ENCODE measurements at regions not wholly inside any gene's neighbourhood (a gene's known extent, or its start where the extent isn't known, plus 50 kb on each side); places are given as distances from the start of the nearest gene placed in this dataset.

DNA sequence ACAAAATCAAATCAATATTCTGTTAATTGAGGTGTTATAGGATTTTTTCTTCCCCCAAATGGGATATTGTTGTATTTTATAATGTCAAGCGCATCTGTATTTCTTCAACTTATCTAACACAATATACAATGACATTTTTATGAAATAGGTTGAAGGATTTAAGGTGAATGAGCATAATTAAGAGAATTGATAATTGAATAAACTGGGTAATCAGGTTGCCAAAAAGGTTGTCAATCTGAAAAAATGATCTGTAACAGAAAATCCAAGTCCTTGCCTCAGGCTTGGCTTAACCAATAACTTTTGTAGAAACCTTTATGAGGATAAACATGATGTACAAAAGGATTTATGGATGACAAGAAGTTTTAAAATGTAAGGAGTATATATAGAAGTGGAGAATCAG, 1101.7 kb upstream of the EYS start:
- intact Hi-C loops (cut with DNase I) = no loop called here
- ATAC-seq (no peak), DNase-seq (ENCODE audit: low spot score) (no peak)

DNA sequence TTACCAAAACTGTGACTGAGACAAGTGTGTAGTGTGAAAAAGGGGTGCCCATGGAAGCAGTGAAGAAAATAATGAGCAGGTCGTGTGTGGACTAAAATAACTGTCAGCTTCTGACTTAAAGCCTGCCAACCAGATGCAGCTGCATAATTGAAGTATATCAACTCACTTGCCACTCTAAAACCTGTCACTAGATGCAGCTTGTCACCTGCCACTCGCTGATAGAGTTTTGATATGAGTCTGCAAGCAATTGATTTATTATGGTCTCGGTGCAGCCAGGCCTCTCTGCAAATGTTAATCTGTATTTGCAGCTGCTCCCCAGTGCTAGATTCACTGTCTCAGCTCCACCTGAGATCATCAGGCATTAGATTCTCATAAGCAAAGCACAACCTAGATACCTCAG, 1090.0 kb upstream of the EYS start:
- DNase-seq (ENCODE audit: low spot score) (no peak), ATAC-seq (no peak)
- intact Hi-C loops (cut with DNase I) = no loop called here

DNA sequence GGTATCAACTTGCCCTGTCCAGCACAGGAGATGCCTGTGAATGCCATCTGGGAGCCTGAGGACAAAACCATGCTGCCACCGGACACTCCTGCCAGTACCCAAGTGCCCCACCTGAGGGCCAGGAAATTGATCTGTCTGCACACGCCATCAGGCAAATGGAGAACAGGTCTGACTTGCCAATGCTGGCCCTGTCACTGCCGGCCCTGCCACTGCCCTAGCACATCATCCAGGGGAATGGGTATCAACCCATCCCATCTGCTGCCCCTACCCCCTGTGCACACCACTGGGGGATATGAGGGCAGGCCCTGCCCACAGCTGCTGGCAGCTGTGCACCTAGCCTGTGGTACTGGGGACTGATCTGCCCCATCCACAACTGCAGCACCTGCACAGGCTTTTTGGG, 1081.6 kb upstream of the EYS start:
- intact Hi-C loops (cut with DNase I) = no loop called here
- DNase-seq (ENCODE audit: low spot score) (no peak), ATAC-seq (no peak)

DNA sequence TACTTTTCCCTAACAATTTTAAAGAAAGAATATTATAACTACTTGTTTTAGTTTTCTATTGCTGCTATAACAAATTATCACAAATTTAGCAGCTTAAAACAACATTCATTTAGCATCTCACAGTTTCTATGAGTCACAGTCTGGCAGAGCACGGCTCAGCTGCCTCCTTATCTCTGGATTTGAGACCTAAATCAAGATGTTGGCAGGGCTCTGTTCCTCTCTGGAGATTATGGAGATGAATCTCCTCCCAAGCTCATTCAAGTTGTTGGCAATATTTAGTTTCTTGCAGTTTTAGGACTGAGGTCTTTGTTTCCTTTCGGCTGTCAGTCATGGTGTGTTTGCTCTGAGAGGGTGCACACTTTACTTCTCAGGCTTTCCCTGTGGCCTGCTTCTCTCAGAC, 1065.8 kb upstream of the EYS start:
- DNase-seq (ENCODE audit: low spot score) (no peak), ATAC-seq (no peak)
- intact Hi-C loops (cut with DNase I) = no loop called here

DNA sequence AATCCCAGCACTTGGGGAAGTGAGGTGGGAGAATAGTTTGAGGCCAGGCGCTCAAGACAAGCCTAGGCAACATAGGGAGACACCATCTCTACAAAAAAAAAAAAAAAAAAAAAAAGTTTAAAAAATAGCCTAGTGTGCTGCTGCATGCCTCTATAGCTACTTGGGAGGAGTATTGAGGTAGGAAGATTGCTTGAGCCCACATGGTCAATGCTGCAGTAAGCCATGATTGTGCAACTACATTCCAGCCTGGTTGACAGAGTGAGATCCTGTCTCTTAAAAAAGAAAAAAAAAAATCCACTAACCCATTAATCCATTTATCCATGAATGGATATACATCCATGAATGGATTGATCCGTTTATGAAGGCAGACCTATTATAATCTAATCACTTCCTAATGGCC, 1064.6 kb upstream of the EYS start:
- ATAC-seq = no peak
- no peak for DNase-seq (ENCODE audit: low spot score)
- intact Hi-C loops (cut with DNase I) = no loop called here

DNA sequence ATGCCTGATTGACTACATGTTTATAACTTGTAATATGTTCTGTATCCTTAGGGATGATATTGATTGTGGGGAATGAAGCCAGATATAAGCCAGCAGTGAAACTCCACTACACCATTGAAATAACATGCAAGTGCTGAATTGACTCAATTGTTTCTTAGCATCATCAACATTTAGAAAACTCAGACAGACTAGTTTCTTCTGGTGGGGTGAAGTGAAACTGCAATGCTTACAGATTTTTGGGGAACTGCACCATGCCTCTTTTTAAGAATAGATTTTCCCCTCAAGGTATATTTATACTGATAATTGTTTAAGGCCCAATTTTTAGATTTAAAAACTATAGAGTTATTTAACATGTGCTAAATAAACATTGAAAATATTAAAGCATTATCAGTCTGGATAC, 1044.6 kb upstream of the EYS start:
- intact Hi-C loops (cut with DNase I) = no loop called here
- no peak for ATAC-seq
- DNase-seq (ENCODE audit: low spot score) = no peak

DNA sequence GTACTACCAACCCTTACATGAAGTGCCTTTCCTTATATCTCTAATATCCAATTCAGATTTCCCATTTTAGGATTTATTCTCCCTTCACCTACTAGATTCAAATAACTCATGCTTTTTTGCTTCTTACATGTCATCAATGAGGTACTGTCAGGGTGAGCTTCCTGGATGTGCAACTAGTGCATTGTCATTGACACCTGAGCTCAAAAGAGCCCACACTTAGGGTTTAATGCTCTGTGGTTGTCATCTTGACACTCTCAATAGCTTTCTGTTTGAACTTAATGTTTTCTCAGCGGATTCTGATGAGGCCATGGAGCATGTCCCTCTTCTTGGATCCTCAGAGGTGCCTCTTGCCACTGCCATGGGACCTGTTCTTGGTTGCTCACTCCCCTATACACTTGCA, 1033.3 kb upstream of the EYS start:
- DNase-seq (ENCODE audit: low spot score) (no peak), ATAC-seq (no peak)

DNA sequence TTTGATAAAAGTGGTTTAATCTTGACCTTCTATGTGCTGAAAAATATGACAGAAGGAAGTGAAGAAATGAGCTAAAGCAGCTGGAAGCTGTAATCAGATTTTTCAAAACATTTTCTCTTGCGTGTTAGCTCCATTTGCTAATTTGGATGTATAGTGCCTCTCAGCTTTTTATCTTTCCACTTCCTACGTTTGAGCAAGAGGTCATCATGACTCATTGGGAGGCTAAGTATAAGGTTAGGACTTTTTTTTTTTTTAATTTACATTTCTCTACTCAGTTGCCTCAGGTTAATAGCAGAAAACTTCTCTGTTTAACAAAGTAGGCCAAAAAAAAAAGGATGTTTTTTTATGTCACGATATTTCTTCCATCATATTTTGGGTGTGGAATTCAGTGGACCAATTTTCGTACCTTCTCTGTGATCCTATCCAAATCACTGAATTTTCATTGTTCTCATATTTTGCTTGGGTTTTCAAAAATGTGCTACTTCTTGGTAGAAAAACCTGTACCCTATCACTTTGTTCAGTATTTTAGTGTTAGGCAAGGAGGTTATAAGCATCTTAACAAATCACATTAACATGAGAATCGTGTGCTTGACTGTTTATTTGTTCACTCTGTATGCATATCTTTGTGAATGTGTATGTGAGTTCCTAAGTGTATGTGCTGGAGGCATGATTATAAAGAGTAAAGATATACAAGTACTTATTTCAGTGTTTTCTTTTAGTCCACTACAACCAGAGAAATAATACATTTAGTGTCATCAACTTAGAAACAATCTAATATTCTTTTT, 1028.3 kb upstream of the EYS start:
- DNase-seq (ENCODE audit: low spot score) (no peak), ATAC-seq (no peak)
- intact Hi-C loops (cut with DNase I) = no loop called here

More for the DNA sequence above, 1033.3 kb upstream of the EYS start:
- intact Hi-C loops (cut with DNase I) = no loop called here

DNA sequence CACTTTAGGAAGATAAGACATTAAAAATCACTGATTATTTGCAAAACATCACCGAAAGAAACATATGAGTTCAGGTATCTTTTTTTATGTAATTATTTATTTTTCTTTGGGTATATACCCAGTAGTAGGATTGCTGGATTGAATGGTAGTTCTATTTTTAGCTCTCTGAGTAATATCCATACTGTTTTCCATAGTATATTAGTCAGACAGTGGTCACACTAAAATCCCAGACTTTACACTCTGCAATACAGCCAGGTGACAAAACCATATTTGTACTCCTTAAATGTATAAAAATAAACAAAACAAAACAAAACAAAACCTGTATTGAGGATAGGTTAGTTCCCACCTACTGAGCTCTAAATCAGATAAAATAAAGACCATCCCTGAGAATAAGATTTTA, 1024.3 kb upstream of the EYS start:
- ATAC-seq = no peak

DNA sequence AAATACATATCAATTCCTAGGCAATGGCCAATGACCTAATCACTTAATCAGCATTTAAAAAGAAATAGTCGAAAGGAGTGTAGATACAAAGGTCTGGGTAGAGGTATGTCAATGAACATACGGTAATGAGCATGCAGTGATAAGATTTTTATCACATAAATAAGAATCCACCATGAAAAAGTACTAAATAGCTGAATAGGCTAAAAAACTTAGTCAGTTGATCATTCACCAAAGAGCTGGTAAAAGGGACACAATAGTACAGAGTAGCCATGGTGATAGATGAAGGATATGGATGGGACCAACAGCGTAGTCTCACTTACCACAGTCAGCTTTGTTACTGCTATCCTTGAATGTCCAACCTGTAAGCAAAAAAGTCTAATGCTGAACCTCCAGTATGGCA, 1018.6 kb upstream of the EYS start:
- DNase-seq (ENCODE audit: low spot score) (no peak), ATAC-seq (no peak)
- intact Hi-C loops (cut with DNase I) = no loop called here

More for the DNA sequence above, 1024.3 kb upstream of the EYS start:
- no peak for DNase-seq (ENCODE audit: low spot score)
- intact Hi-C loops (cut with DNase I) = no loop called here

DNA sequence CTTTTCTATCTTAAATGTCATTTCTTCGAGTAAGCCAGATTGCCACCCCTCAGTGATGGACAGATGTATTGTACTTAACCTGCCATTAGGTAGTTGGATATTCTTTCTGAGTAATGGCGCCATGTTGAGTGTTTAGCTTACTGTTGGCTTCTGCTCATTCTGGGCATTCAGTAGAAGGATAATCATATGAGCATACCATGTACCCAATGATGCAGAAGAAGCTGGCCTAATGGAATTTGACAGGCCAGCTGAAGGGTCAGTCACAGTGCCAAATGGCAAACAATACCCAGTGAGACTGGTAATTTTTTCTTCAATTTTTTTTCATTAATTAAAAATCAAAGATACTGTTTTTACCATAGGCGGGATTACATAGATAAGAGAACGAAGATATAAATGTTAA, 1010.8 kb upstream of the EYS start:
- no peak for ATAC-seq
- intact Hi-C loops (cut with DNase I) = no loop called here
- DNase-seq (ENCODE audit: low spot score) = no peak

DNA sequence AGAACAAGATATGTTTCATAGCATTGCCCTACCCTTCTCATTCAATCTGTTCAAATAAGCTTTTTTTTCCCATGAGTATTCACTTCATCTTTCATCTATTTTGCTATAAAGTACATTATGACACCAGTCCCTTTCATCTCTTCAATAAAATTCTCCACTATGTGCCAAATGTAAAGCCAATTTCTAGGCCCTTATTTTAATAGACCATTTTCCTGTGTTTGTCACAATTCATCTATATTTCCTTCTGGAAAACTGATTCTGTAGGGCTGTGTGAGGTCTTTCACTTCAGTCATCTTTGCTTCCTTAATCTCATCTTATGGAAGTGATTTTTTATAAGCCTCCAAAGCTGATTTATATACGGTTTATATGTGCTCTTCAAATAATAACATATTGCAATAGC, 992.4 kb upstream of the EYS start:
- DNase-seq (ENCODE audit: low spot score) (no peak), ATAC-seq (no peak)
- intact Hi-C loops (cut with DNase I) = no loop called here

DNA sequence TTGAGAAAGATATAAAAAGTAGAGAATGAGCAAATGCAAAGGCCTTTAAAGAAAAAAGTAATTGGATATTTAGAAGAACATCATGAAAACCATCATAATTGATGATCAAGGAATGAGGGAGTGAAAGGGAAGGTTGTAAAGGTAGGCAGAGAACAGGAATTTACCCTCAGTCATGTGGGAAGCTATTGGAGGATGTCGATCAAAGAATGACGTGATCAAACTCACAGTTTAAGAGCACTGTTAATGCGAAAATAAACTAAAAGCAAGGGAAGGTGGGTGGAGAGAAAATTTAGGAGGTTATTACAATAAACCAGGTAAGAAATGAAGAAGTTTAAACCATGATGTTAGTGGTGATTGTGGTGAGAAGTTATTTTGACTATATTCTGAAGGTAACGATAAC, 982.6 kb upstream of the EYS start:
- ATAC-seq (no peak), DNase-seq (ENCODE audit: low spot score) (no peak)
- intact Hi-C loops (cut with DNase I) = no loop called here

DNA sequence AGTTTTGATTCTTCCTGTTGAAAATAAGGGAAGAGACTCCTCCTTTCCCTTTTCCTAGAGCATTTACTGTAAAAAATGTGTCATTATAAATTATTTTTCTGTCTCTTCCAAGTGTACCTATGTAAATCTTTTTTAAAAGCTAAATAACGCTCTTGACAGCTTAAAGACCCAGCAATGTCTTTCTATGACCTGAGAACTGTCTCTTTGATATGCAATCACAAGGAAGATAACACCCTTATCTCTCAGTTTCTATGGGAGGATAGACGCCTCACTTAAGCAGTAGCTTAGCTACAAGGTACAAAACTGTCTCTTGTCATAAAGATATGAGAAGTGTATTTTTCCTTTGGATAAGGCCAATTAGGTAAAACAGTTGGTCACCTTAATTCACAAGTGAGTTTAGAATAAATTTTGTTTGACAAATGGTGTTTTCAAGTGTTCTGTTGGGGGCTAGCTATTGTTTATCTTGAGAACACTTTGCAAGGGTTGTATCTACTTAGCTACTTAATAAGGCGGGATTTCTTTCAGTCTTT, 980.6 kb upstream of the EYS start:
- ATAC-seq (no peak), DNase-seq (ENCODE audit: low spot score) (no peak)
- intact Hi-C loops (cut with DNase I) = no loop called here

DNA sequence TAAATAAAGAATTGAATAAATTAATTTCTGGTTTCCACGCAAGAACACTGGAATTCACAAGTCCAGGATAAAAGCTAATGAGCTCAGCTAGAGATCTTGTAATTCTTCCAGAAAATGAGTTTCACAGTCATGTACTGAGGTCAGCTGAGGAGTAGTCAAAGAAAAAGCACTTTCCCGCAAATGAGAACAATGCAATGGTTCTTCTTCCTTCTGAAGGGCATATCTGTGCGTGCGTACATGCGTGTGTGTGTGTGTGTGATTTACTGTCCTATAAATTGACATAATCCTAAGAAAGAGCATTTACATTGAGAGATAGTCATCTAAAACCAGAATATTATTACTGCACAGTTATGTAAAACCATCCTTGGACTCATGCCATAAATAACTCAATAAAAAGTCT, 968.9 kb upstream of the EYS start:
- intact Hi-C loops (cut with DNase I) = no loop called here
- ATAC-seq = no peak
- no peak for DNase-seq (ENCODE audit: low spot score)

DNA sequence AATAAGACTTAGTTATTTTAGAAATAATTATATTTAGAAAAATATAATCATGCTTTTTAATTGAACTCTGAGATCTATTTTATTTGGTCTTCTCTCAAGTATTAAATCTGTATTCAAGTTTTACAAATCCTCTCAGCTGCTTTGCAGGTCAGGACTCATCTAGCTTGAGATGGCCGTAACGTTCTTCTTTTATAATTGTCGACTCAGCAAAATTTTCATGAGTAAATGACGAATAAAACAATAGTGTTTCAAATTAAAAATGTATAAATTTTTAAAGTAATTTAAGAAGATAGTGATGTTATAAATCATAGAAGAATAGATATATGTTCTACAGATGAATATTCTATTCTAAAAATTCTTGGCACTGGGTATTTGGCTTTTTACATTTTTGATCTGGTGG, 957.1 kb upstream of the EYS start:
- intact Hi-C loops (cut with DNase I) = no loop called here
- ATAC-seq = no peak

DNA sequence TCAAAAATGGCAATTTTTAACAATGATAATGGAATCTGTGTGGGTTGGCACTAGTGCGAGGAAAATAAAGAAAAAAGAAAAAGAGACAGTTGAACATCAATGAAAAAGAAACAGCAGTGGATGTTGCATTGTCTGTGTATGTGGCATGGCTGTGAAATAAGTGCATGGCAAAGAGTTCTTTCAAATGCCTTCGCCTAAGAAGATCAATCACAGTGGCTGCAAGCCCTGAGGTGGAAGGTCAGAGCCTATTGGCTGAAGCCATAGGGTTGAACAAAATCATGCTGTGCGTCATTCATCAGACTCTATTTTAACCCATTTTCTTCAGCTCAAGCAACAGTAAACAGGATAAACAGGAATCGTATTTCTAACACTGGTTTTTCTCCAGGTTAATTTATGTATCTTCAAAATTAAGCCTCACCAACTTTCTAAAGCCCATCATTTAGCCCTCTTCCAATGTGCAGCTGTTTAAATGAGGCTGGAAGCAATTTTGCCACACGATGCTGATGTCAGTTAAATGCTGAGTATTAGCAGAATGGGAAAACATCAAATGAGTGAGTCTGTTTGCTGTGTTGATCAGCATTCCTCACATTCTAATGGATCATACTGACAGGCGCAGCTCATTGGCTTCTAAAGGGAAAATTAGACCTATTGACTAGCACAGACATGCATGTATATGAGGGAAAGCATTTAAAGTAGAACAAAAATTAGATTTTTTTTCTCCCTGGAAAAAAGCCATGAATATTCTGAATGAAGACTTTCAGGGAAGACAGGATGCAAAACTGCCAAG, 955.9 kb upstream of the EYS start:
- intact Hi-C loops (cut with DNase I) = no loop called here
- DNase-seq (ENCODE audit: low spot score) (no peak), ATAC-seq (no peak)

More for the DNA sequence above, 957.1 kb upstream of the EYS start:
- no peak for DNase-seq (ENCODE audit: low spot score)

DNA sequence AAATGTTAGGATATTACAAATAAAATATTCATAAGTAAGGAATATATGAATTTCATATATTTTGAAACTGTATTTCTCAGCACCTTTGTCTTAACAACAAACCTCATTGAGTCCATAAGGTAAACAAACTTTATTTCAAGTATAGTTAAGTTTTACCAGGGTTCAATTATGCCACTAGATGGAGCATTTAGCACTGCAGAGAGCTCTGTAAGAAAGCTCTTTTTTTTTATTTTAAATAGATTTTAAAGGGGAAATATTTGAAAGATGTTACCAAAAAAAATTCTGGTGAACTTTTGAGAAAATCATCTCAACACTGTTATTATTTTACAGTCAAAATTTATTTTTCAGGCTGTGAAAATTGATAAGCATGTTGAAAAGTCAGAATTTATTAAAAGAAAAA, 955.2 kb upstream of the EYS start:
- intact Hi-C loops (cut with DNase I) = no loop called here
- ATAC-seq (no peak), DNase-seq (ENCODE audit: low spot score) (no peak)

DNA sequence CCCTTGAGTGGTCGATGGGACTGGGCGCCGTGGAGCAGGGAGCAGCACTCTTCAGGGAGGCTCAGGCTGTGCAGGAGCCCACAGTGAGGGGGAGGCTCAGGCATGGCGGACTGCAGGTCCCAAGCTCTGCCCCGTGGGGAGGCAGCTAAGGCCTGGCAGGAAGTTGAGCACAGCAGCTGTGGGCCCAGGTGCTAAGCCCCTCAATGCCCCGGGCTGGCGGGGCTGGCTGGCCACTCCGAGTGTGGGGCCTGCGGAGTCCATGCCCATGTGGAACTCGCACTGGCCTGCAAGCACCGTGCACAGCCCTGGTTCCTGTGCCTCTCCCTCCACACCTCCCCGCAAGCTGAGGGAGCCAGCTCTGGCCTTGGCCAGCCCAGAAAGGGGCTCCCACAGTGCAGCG, 948.4 kb upstream of the EYS start:
- ATAC-seq (no peak), DNase-seq (ENCODE audit: low spot score) (no peak)
- intact Hi-C loops (cut with DNase I) = no loop called here

DNA sequence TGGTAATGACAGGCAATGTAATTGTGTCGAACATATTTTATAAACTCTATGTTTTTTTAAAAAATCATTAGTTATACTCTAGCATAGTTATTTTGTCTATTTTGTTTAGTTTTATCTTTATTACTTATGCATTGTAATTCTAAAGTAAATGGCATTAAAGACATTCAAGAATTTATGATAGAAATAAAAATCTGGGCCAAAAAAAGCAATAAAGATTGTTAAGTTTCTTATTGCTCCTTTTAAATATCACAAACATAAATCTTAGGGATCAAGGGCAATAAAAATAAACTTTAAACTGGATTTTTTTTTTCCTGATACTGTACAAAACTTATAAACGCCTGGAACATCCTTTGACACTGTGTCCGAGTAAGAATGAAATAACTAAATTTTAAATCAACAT, 931.5 kb upstream of the EYS start:
- intact Hi-C loops (cut with DNase I) = no loop called here
- ATAC-seq = no peak
- no peak for DNase-seq (ENCODE audit: low spot score)

DNA sequence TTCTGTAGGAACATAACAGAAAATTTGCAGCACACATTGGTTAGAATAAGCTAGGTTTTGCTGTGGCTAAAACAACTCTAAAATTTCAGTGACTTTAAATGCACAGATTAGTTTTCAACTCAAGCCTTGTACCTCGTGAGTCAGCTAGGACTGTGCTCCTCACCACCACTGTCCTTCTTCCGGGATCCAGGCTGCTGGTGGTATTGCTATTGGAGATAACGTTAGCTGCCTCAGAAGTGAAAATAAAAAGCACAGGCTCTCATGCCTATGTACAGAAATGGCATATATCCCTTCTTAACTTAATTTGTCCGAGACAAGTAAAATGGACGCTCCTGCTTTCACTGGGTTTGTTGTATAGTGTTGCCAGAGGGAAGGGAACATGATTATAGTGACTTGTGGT, 931.1 kb upstream of the EYS start:
- no peak for ATAC-seq
- no peak for DNase-seq (ENCODE audit: low spot score)
- intact Hi-C loops (cut with DNase I) = no loop called here
